22Rv1 (cell line): ENCODE measurements at regions not wholly inside any gene's neighbourhood (a gene's known extent, or its start where the extent isn't known, plus 50 kb on each side); places are given as distances from the start of the nearest gene placed in this dataset.

Experiments
- ZFX ChIP-seq: fragments of 450-650 bp; IDR thresholded peaks from 2 replicates; pipeline ENCODE4 v1.6.1; 2017; ENCODE audit warnings: antibody characterized with exemption, borderline replicate concordance
- TF ChIP-seq, protein P1 (sequence below): fragments of 450-650 bp; IDR thresholded peaks from 2 replicates; pipeline ENCODE4 v1.5.1; 2017; ENCODE audit warnings: mild to moderate bottlenecking

DNA sequence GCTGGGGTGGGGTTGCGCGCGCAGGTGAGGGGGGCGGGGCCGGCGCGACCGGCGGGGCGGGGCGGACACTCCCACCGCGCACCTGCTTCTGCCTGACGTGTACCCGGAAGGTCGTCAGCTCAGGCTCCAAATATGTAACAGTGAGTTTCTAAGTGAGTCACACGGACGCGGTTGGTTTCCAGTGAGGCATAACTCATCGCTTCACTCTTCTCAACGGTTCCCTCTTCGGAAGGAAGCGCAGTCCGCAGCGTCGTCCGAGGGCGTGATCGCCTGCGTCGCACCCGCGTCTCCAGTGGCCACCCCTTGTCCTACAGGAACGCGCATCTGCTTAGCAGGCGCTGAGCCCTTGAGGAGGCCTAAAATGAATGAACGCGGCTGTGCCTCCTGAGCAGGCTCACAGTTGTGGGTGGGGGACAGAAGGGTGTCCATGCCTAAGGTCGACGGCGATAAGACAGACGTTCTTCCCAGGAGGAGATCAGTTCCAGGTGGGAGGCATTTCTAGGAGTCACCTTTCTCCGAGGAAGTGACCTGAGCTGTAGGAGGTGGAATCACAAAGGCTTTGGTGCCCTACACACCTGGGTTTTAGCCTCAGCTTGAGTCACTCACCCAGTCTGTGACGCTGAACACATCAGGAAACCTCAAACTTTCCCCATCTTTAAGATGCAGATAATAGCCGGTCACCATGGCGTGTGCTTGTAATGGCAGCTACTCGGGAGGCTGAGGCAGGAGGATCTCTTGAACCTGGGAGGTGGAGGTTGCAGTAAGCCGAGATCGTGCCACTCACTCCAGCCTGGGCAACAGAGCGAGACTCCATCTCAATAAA, 50.9 kb upstream of the EZR start:
- TF ChIP-seq, protein P1, sequence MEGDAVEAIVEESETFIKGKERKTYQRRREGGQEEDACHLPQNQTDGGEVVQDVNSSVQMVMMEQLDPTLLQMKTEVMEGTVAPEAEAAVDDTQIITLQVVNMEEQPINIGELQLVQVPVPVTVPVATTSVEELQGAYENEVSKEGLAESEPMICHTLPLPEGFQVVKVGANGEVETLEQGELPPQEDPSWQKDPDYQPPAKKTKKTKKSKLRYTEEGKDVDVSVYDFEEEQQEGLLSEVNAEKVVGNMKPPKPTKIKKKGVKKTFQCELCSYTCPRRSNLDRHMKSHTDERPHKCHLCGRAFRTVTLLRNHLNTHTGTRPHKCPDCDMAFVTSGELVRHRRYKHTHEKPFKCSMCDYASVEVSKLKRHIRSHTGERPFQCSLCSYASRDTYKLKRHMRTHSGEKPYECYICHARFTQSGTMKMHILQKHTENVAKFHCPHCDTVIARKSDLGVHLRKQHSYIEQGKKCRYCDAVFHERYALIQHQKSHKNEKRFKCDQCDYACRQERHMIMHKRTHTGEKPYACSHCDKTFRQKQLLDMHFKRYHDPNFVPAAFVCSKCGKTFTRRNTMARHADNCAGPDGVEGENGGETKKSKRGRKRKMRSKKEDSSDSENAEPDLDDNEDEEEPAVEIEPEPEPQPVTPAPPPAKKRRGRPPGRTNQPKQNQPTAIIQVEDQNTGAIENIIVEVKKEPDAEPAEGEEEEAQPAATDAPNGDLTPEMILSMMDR, result 0 out of 2 replicates have a peak, but pooled peaks have one; percentile 15
- TF ChIP-seq ZFX, result no peak
